ENCODE measurements at regions not wholly inside any gene's neighbourhood (a gene's known extent, or its start where the extent isn't known, plus 50 kb on each side); places are given as distances from the start of the nearest gene placed in this dataset.

- no peaks in the 10 kb centered on the region for H3K36me3 ChIP-seq (ENCODE audit: insufficient read depth, low read length)
- no peak overlapping the region for H3K4me3 ChIP-seq (ENCODE audit: low read depth, low read length, poor library complexity, severe bottlenecking)
- no peak overlapping the region for H3K4me2 ChIP-seq (ENCODE audit: low read length)
- no peaks in the 10 kb centered on the region for H3K27me3 ChIP-seq (ENCODE audit: insufficient read depth, low read length)
- H3F3A ChIP-seq (ENCODE audit: insufficient read depth, low read length), result no peaks in the 10 kb centered on the region
- no peaks in the 10 kb centered on the region for H3K9me3 ChIP-seq (ENCODE audit: low read length)
- no peaks in the 10 kb centered on the region for H3K4me1 ChIP-seq (ENCODE audit: insufficient read depth, low read length, severe bottlenecking)
- no peak overlapping the region for H2AFZ ChIP-seq (ENCODE audit: low read length)
- TF ChIP-seq EZH2 (IDR thresholded peaks at IDR 0.05; ENCODE audit: borderline replicate concordance, low read length) (no peak), CTCF (IDR thresholded peaks at IDR 0.05; ENCODE audit: low read length) (no peak)
- no peak overlapping the region for H3K27ac ChIP-seq (ENCODE audit: low read depth, low read length, poor library complexity, severe bottlenecking)
- H3K9ac ChIP-seq (ENCODE audit: low read length), result no peak overlapping the region
- H3K79me2 ChIP-seq (ENCODE audit: insufficient read depth, low read length), result no peaks in the 10 kb centered on the region
- H3K9me2 ChIP-seq (ENCODE audit: low read depth, low read length), result no peaks in the 10 kb centered on the region
- no peaks in the 10 kb centered on the region for H4K20me1 ChIP-seq (ENCODE audit: insufficient read depth, low read length)
Measured at GRCh38 chr5:92248518-92248917, 865.4 kb upstream of the ARRDC3 start.

GRCh38 chr5:92242170-92242569 lies 859.1 kb upstream of the ARRDC3 start:
- Histone ChIP-seq H2AFZ (ENCODE audit: low read length) (no peak overlapping the region), H3F3A (ENCODE audit: insufficient read depth, low read length) (no peaks in the 10 kb centered on the region), H3K4me1 (ENCODE audit: insufficient read depth, low read length, severe bottlenecking) (no peaks in the 10 kb centered on the region), H3K79me2 (ENCODE audit: insufficient read depth, low read length) (no peaks in the 10 kb centered on the region), H3K4me3 (ENCODE audit: low read depth, low read length, poor library complexity, severe bottlenecking) (no peak overlapping the region), H3K4me2 (ENCODE audit: low read length) (no peak overlapping the region), H3K9me2 (ENCODE audit: low read depth, low read length) (no peaks in the 10 kb centered on the region), H3K9ac (ENCODE audit: low read length) (no peak overlapping the region), H3K27me3 (ENCODE audit: insufficient read depth, low read length) (no peaks in the 10 kb centered on the region; the same call in 1 of the 2 replicates), H3K36me3 (ENCODE audit: insufficient read depth, low read length) (no peaks in the 10 kb centered on the region), H3K9me3 (ENCODE audit: low read length) (no peaks in the 10 kb centered on the region), H4K20me1 (ENCODE audit: insufficient read depth, low read length) (no peaks in the 10 kb centered on the region), H3K27ac (ENCODE audit: low read depth, low read length, poor library complexity, severe bottlenecking) (no peak overlapping the region)
- no peak for TF ChIP-seq EZH2 (IDR thresholded peaks at IDR 0.05; ENCODE audit: borderline replicate concordance, low read length)
- TF ChIP-seq CTCF (IDR thresholded peaks at IDR 0.05; ENCODE audit: low read length), result no peak

GRCh38 chr5:92237896-92238295 lies 854.8 kb upstream of the ARRDC3 start:
- no peaks in the 10 kb centered on the region for H3K9me3 ChIP-seq (ENCODE audit: low read length)
- no peaks in the 10 kb centered on the region for H4K20me1 ChIP-seq (ENCODE audit: insufficient read depth, low read length)
- H3K9me2 ChIP-seq (ENCODE audit: low read depth, low read length), result no peaks in the 10 kb centered on the region
- no peaks in the 10 kb centered on the region for H3K79me2 ChIP-seq (ENCODE audit: insufficient read depth, low read length)
- H3K4me2 ChIP-seq (ENCODE audit: low read length), result no peak overlapping the region
- no peaks in the 10 kb centered on the region for H3K4me1 ChIP-seq (ENCODE audit: insufficient read depth, low read length, severe bottlenecking)
- no peaks in the 10 kb centered on the region; the same call in 1 of the 2 replicates for H3K27me3 ChIP-seq (ENCODE audit: insufficient read depth, low read length)
- H3K36me3 ChIP-seq (ENCODE audit: insufficient read depth, low read length), result no peaks in the 10 kb centered on the region
- no peaks in the 10 kb centered on the region for H3F3A ChIP-seq (ENCODE audit: insufficient read depth, low read length)
- H3K27ac ChIP-seq (ENCODE audit: low read depth, low read length, poor library complexity, severe bottlenecking), result no peak overlapping the region
- no peak overlapping the region for H2AFZ ChIP-seq (ENCODE audit: low read length)
- H3K4me3 ChIP-seq (ENCODE audit: low read depth, low read length, poor library complexity, severe bottlenecking), result no peak overlapping the region
- TF ChIP-seq CTCF (IDR thresholded peaks at IDR 0.05; ENCODE audit: low read length) (no peak), EZH2 (IDR thresholded peaks at IDR 0.05; ENCODE audit: borderline replicate concordance, low read length) (no peak)
- no peak overlapping the region for H3K9ac ChIP-seq (ENCODE audit: low read length)

Measured in OCI-LY1 (cell line).